GM13977 (cell line): ENCODE measurements at regions not wholly inside any gene's neighbourhood (a gene's known extent, or its start where the extent isn't known, plus 50 kb on each side); places are given as distances from the start of the nearest gene placed in this dataset.
"Not testable (repeated sequence)": the region's sequence is repeated elsewhere in the genome, so short reads cannot be mapped to it uniquely, and the experiment has no call there.

Experiments used
- DNase-seq: peaks from one replicate; pipeline ENCODE4 v3.0.0; 2012; ENCODE audit warnings: low spot score
- CTCF ChIP-seq: IDR thresholded peaks from 2 replicates; pipeline ENCODE4 v1.5.1; 2012; ENCODE audit warnings: mild to moderate bottlenecking, control low read depth; ENCODE audit not compliant: insufficient read depth; ENCODE audit errors: extremely low read depth, missing control alignments
- in situ Hi-C: fragments of 300-500 bp; cut with MboI; formaldehyde crosslinking; loops from one replicate; pipeline ENCODE4 v1.12.0; 2022; ENCODE audit warnings: low sequenced_read_pairs, low pct_unique_long_range_greater_than_20kb, mixed read lengths, inconsistent platforms; ENCODE audit not compliant: unreplicated experiment

GRCh38 chr12:116443821-116444589, 115.2 kb upstream of the MAP1LC3B2 start:
- TF ChIP-seq CTCF: no peak
- in situ Hi-C loops: no loop called here
- no peak for DNase-seq

GRCh38 chr12:116444590-116444943, 114.6 kb upstream of the MAP1LC3B2 start:
- in situ Hi-C loops: no loop called here

GRCh38 chr12:116448165-116448739, 110.9 kb upstream of the MAP1LC3B2 start:
- TF ChIP-seq CTCF: no peak
- in situ Hi-C loops: no loop called here
- DNase-seq: no peak

More at GRCh38 chr12:116444590-116444943, 114.6 kb upstream of the MAP1LC3B2 start:
- TF ChIP-seq CTCF: no peak
- DNase-seq: no peak

GRCh38 chr12:116450406-116450910, 108.7 kb upstream of the MAP1LC3B2 start:
- no peak for DNase-seq
- in situ Hi-C loops: no loop called here
- no peak for TF ChIP-seq CTCF

- DNase-seq, in situ Hi-C loops: not testable (repeated sequence)
Observed at GRCh38 chr12:116452975-116453374, 106.2 kb upstream of the MAP1LC3B2 start.

- in situ Hi-C loops: no loop called here
- no peak for TF ChIP-seq CTCF
- no peak for DNase-seq
Observed at GRCh38 chr12:116453631-116454030, 105.5 kb upstream of the MAP1LC3B2 start.

GRCh38 chr12:116454076-116454475, 105.1 kb upstream of the MAP1LC3B2 start:
- in situ Hi-C loops: no loop called here
- no peak for TF ChIP-seq CTCF
- no peak for DNase-seq
